Esophagus squamous epithelium (tissue), 4 donors: ENCODE measurements at regions not wholly inside any gene's neighbourhood (a gene's known extent, or its start where the extent isn't known, plus 50 kb on each side); places are given as distances from the start of the nearest gene placed in this dataset.

Experiments used
- POLR2A ChIP-seq, 4 donors: fragments of 450-650 bp; IDR thresholded peaks; one replicate each; pipeline ENCODE4 v1.6.1; 2017; ENCODE audit warnings: antibody characterized with exemption in 4 of 4, mild to moderate bottlenecking in 4 of 4, moderate library complexity in 3 of 4
- TF ChIP-seq, protein P1 (sequence below), 6 experiments: fragments of 450-650 bp in 4 of 6; fragments of 200-600 bp in 2 of 6; sonication (generic) in 2 of 6; IDR thresholded peaks; one replicate each; pipeline ENCODE4 v1.5.1; 2016 to 2019; ENCODE audit warnings: antibody characterized with exemption in 6 of 6, mild to moderate bottlenecking in 4 of 6, moderate library complexity in 4 of 6

DNA sequence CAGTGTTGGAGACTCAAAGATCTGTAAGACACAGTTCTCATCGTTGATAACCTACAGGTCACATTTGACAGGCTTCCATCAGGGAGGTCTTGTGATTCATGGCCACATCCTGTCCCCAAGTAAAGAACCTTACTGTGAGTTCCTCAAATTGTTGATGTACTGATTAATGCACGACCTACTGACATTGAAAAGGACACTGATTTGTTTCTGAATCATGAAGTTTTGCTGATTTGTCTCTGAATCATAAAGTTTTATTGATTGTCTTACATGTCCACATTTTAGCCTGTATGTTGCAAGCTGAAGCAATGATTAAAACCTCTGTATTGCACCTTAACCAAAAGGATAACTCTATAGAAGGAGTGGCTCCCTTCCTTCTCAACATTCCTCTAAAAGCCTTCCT is 476.3 kb upstream of the RUNX1 start:
- TF ChIP-seq, protein P1, sequence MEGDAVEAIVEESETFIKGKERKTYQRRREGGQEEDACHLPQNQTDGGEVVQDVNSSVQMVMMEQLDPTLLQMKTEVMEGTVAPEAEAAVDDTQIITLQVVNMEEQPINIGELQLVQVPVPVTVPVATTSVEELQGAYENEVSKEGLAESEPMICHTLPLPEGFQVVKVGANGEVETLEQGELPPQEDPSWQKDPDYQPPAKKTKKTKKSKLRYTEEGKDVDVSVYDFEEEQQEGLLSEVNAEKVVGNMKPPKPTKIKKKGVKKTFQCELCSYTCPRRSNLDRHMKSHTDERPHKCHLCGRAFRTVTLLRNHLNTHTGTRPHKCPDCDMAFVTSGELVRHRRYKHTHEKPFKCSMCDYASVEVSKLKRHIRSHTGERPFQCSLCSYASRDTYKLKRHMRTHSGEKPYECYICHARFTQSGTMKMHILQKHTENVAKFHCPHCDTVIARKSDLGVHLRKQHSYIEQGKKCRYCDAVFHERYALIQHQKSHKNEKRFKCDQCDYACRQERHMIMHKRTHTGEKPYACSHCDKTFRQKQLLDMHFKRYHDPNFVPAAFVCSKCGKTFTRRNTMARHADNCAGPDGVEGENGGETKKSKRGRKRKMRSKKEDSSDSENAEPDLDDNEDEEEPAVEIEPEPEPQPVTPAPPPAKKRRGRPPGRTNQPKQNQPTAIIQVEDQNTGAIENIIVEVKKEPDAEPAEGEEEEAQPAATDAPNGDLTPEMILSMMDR (IDR thresholded peaks at IDR 0.05), result no peak
- TF ChIP-seq POLR2A (IDR thresholded peaks at IDR 0.05), result no peak
